CD14-positive monocyte (primary cell): ENCODE measurements at regions not wholly inside any gene's neighbourhood (a gene's known extent, or its start where the extent isn't known, plus 50 kb on each side); places are given as distances from the start of the nearest gene placed in this dataset.

Experiments used
- DNase-seq, 3 donors: peaks; one replicate each; pipeline ENCODE4 v3.0.0-alpha.2; 2011 to 2022
- H2AFZ ChIP-seq: 2 replicates; pipeline ENCODE4 v1.6.0; 2012; ENCODE audit warnings: mild to moderate bottlenecking, low read depth, low read length, inconsistent platforms; ENCODE audit not compliant: insufficient read depth, poor library complexity, severe bottlenecking
- H3K27ac ChIP-seq, 2 donors: 1 replicate in 1 of 2; 2 replicates in 1 of 2; pipeline ENCODE4 v1.5.1; 2012 to 2013; ENCODE audit warnings: low read length in 2 of 2, control low read depth in 1 of 2, inconsistent platforms in 1 of 2, low read depth in 1 of 2, mild to moderate bottlenecking in 1 of 2
- H3K27me3 ChIP-seq, 2 donors: one replicate each; pipeline versions ENCODE4 v1.6.0 to v1.6.1; 2011 to 2013; ENCODE audit warnings: low read length in 2 of 2; ENCODE audit not compliant: control insufficient read depth in 2 of 2, insufficient read depth in 2 of 2
- H3K36me3 ChIP-seq, 2 donors: replicated peaks in 1 of 2; 1 replicate in 1 of 2; 2 replicates in 1 of 2; pipeline versions ENCODE4 v1.5.1 to v1.6.1; 2012 to 2013; ENCODE audit warnings: low read length in 2 of 2, control low read depth in 1 of 2, inconsistent platforms in 1 of 2, mild to moderate bottlenecking in 1 of 2; ENCODE audit not compliant: insufficient read depth in 2 of 2, control insufficient read depth in 1 of 2
- H3K4me1 ChIP-seq, 2 donors: 1 replicate in 1 of 2; 2 replicates in 1 of 2; pipeline versions ENCODE4 v1.5.1 to v1.6.1; 2012 to 2013; ENCODE audit warnings: low read length in 2 of 2, control low read depth in 1 of 2, inconsistent platforms in 1 of 2, mild to moderate bottlenecking in 1 of 2, moderate library complexity in 1 of 2; ENCODE audit not compliant: insufficient read depth in 2 of 2, control insufficient read depth in 1 of 2
- H3K4me2 ChIP-seq: replicated peaks from 2 replicates; pipeline ENCODE3; 2012; ENCODE audit warnings: low read length, moderate library complexity, mild to moderate bottlenecking; ENCODE audit not compliant: poor library complexity, severe bottlenecking; ENCODE audit errors: extremely low read depth
- H3K4me3 ChIP-seq, 3 experiments: fragments of 200-600 bp in 1 of 3; sonication (generic) in 1 of 3; replicated peaks in 1 of 3; 1 replicate in 2 of 3; 2 replicates in 1 of 3; pipeline ENCODE4 v1.5.1; 2011 to 2013; ENCODE audit warnings: low read length in 3 of 3, mild to moderate bottlenecking in 3 of 3, control low read depth in 2 of 3, low read depth in 2 of 3, inconsistent platforms in 1 of 3, moderate library complexity in 1 of 3
- H3K79me2 ChIP-seq: 2 replicates; pipeline ENCODE4 v1.6.0; 2012; ENCODE audit warnings: mild to moderate bottlenecking, control low read depth, inconsistent platforms, low read length, moderate library complexity; ENCODE audit not compliant: insufficient read depth
- H3K9ac ChIP-seq: 2 replicates; pipeline ENCODE4 v1.6.0; 2017; ENCODE audit warnings: low read length, mild to moderate bottlenecking; ENCODE audit not compliant: insufficient read depth, poor library complexity, severe bottlenecking
- H3K9me3 ChIP-seq, 2 donors: replicated peaks in 1 of 2; 1 replicate in 1 of 2; 2 replicates in 1 of 2; pipeline versions ENCODE4 v1.5.1 to v1.6.1; 2012 to 2013; ENCODE audit warnings: low read length in 2 of 2, control low read depth in 1 of 2; ENCODE audit not compliant: control insufficient read depth in 1 of 2, insufficient read depth in 1 of 2
- H4K20me1 ChIP-seq: 2 replicates; pipeline ENCODE4 v1.6.0; 2012; ENCODE audit warnings: mild to moderate bottlenecking, low read length, control low read depth, moderate library complexity; ENCODE audit not compliant: insufficient read depth
- H3K27ac Mint-ChIP-seq, 7 donors: one replicate each; pipeline ENCODE4 v1.8.0; 2020; ENCODE audit warnings: mild to moderate bottlenecking in 7 of 7, mixed read lengths in 7 of 7, moderate library complexity in 6 of 7, inconsistent platforms in 2 of 7
- H3K27me3 Mint-ChIP-seq, 3 donors: one replicate each; pipeline ENCODE4 v1.8.0; 2021 to 2022; ENCODE audit warnings: low read depth in 3 of 3, mild to moderate bottlenecking in 3 of 3, mixed read lengths in 3 of 3, moderate library complexity in 3 of 3, inconsistent platforms in 1 of 3
- H3K36me3 Mint-ChIP-seq, 2 donors: one replicate each; pipeline ENCODE4 v1.8.0; 2020; ENCODE audit warnings: mixed read lengths in 2 of 2, inconsistent platforms in 1 of 2, mild to moderate bottlenecking in 1 of 2
- H3K4me1 Mint-ChIP-seq: one replicate; pipeline ENCODE4 v1.8.0; 2020; ENCODE audit warnings: mild to moderate bottlenecking, mixed read lengths
- H3K4me3 Mint-ChIP-seq, 2 donors: one replicate each; pipeline ENCODE4 v1.8.0; 2020; ENCODE audit warnings: mild to moderate bottlenecking in 2 of 2, mixed read lengths in 2 of 2, moderate library complexity in 1 of 2
- H3K9me3 Mint-ChIP-seq, 7 donors: one replicate each; pipeline ENCODE4 v1.8.0; 2020 to 2022; ENCODE audit warnings: mixed read lengths in 7 of 7, mild to moderate bottlenecking in 6 of 7, moderate library complexity in 6 of 7, inconsistent platforms in 2 of 7
- CTCF ChIP-seq: fragments of 200-600 bp; IDR thresholded peaks from one replicate; pipeline ENCODE4 v1.8.0; 2022; ENCODE audit warnings: antibody characterized with exemption, mild to moderate bottlenecking
- WGBS: methylation state at CpG from one replicate; pipeline ENCODE4 v1.1.5; 2013; ENCODE audit warnings: missing lambda C conversion rate; ENCODE audit not compliant: insufficient coverage; 5-methylcytosine and 5-hydroxymethylcytosine counted together
- intact Hi-C, 2 donors: fragments of 100-400 bp; cut with micrococcal nuclease; formaldehyde crosslinking; loops; one replicate each; pipeline versions ENCODE4 v1.15.0 to v1.15.1; 2023

- Histone ChIP-seq H3K4me2 (no peak overlapping the region), H3K36me3 (no peaks in the 10 kb centered on the region), H3K9ac (no peak overlapping the region), H4K20me1 (no peaks in the 10 kb centered on the region), H3K4me3 (no peak overlapping the region), H2AFZ (no peak overlapping the region), H3K79me2 (no peaks in the 10 kb centered on the region), H3K27ac (no peak overlapping the region), H3K4me1 (no peaks in the 10 kb centered on the region), H3K9me3 (peaks cover 0 to 4% of the 10 kb centered on the region in 2 donors), H3K27me3 (no peaks in the 10 kb centered on the region)
- no peaks in the 10 kb centered on the region for H3K27me3 Mint-ChIP-seq
- no peak for TF ChIP-seq CTCF
- H3K4me1 Mint-ChIP-seq, result no peaks in the 10 kb centered on the region
- H3K27ac Mint-ChIP-seq, result no peak overlapping the region
- H3K36me3 Mint-ChIP-seq, result no peaks in the 10 kb centered on the region
- no peaks in the 10 kb centered on the region for H3K9me3 Mint-ChIP-seq
- H3K4me3 Mint-ChIP-seq, result no peak overlapping the region
- intact Hi-C loops, result no loop called here
- no peak for DNase-seq
- 86% methylated on average over 1 of the region's 3 CpGs for WGBS
These were observed 1793.2 kb upstream of the PRR20A start for GRCh38 chr13:55347528-55347927.

- Histone ChIP-seq H3K9me3 (no peaks in the 10 kb centered on the region), H3K27ac (no peak overlapping the region), H3K4me3 (no peak overlapping the region), H3K36me3 (no peaks in the 10 kb centered on the region), H3K79me2 (no peaks in the 10 kb centered on the region), H3K4me1 (no peaks in the 10 kb centered on the region), H3K9ac (no peak overlapping the region), H3K27me3 (no peaks in the 10 kb centered on the region), H4K20me1 (no peaks in the 10 kb centered on the region), H3K4me2 (no peak overlapping the region), H2AFZ (no peak overlapping the region)
- H3K9me3 Mint-ChIP-seq, result peaks cover 0 to 3% (median 0%) of the 10 kb centered on the region in 7 donors
- no CpG with 5 or more reads among the region's 1 CpG for WGBS
- no peak for TF ChIP-seq CTCF
- intact Hi-C loops, result no loop called here
- H3K27me3 Mint-ChIP-seq, result peaks cover 0 to 2% (median 0%) of the 10 kb centered on the region in 3 donors
- H3K36me3 Mint-ChIP-seq, result no peaks in the 10 kb centered on the region
- no peak for DNase-seq
- no peak overlapping the region for H3K27ac Mint-ChIP-seq
- no peak overlapping the region for H3K4me3 Mint-ChIP-seq
- no peaks in the 10 kb centered on the region for H3K4me1 Mint-ChIP-seq
These were observed 1781.7 kb upstream of the PRR20A start for GRCh38 chr13:55359067-55359466.
